Right renal pelvis (tissue), 4 donors: ENCODE measurements at regions not wholly inside any gene's neighbourhood (a gene's known extent, or its start where the extent isn't known, plus 50 kb on each side); places are given as distances from the start of the nearest gene placed in this dataset.

Source experiments
- DNase-seq, 4 donors: peaks; one replicate each; pipeline ENCODE4 v3.0.0-alpha.2; 2013; ENCODE audit warnings: low read depth in 4 of 4, low spot score in 3 of 4, missing footprints in 1 of 4

- DNase-seq = no peak
Measured at GRCh38 chr6:138577151-138577915, 78.0 kb upstream of the NHSL1 start.

GRCh38 chr6:138580040-138580439, 80.7 kb upstream of the NHSL1 start:
- DNase-seq = no peak

GRCh38 chr6:138580801-138581200, 81.5 kb upstream of the NHSL1 start:
- DNase-seq = no peak

- DNase-seq = no peak
Measured at GRCh38 chr6:138582573-138582972, 83.3 kb upstream of the NHSL1 start.

- no peak for DNase-seq
Measured at GRCh38 chr6:138586638-138587037, 87.3 kb upstream of the NHSL1 start.

- DNase-seq = peak in 3 of 4 donors; percentile 48 to 65 (median 51)
Measured at GRCh38 chr6:138588805-138589434, 89.6 kb upstream of the NHSL1 start.

- peak in 1 of 4 donors; percentile 38 for DNase-seq
Measured at GRCh38 chr6:138590796-138591709, 91.8 kb upstream of the NHSL1 start.

GRCh38 chr6:138592749-138593123, 93.4 kb upstream of the NHSL1 start:
- no peak for DNase-seq

GRCh38 chr6:138593124-138593877, 94.0 kb upstream of the NHSL1 start:
- DNase-seq = peak in 1 of 4 donors; percentile 38

- no peak for DNase-seq
Measured at GRCh38 chr6:138593909-138594757, 94.8 kb upstream of the NHSL1 start.

GRCh38 chr6:138594758-138595140, 95.5 kb upstream of the NHSL1 start:
- DNase-seq = no peak

- DNase-seq = no peak
Measured at GRCh38 chr6:138596126-138596525, 96.8 kb upstream of the NHSL1 start.

- DNase-seq = no peak
Measured at GRCh38 chr6:138596591-138596990, 97.3 kb upstream of the NHSL1 start.

GRCh38 chr6:138597336-138597735, 98.0 kb upstream of the NHSL1 start:
- no peak for DNase-seq

- DNase-seq = no peak
Measured at GRCh38 chr6:138598562-138599173, 99.4 kb upstream of the NHSL1 start.

- DNase-seq = no peak
Measured at GRCh38 chr6:138600261-138600660, 101.0 kb upstream of the NHSL1 start.

- no peak for DNase-seq
Measured at GRCh38 chr6:138600726-138601125, 101.4 kb upstream of the NHSL1 start.

GRCh38 chr6:138601128-138601527, 101.8 kb upstream of the NHSL1 start:
- DNase-seq = no peak

- DNase-seq = no peak
Measured at GRCh38 chr6:138605958-138606357, 106.7 kb upstream of the NHSL1 start.
